GM23248 (cell line): ENCODE measurements at regions not wholly inside any gene's neighbourhood (a gene's known extent, or its start where the extent isn't known, plus 50 kb on each side); places are given as distances from the start of the nearest gene placed in this dataset.

Source experiments
- EZH2 ChIP-seq: fragments of 200-600 bp; sonication (generic); IDR thresholded peaks from 2 replicates; pipeline ENCODE4 v1.6.1; 2018; ENCODE audit warnings: antibody characterized with exemption, mild to moderate bottlenecking; ENCODE audit not compliant: insufficient read depth, poor library complexity, severe bottlenecking
- EZH2phosphoT487 ChIP-seq: fragments of 200-600 bp; sonication (generic); IDR thresholded peaks from 2 replicates; pipeline ENCODE4 v1.6.1; 2018; ENCODE audit warnings: antibody characterized with exemption, moderate library complexity, mild to moderate bottlenecking, low read depth; ENCODE audit not compliant: insufficient read depth

- no peak for TF ChIP-seq EZH2
- no peak for TF ChIP-seq EZH2phosphoT487
Observed at GRCh38 chr4:89541998-89542397, 234.4 kb upstream of the GPRIN3 start.
